Activated CD4-positive, alpha-beta T cell treated with anti-CD3 and anti-CD28 coated beads, Interleukin-10, Interleukin-2, amounts not matched to agents 100 ng/mL and 50 ng/mL, durations not matched to agents 16 hours and 8 hours (primary cell): ENCODE measurements at regions not wholly inside any gene's neighbourhood (a gene's known extent, or its start where the extent isn't known, plus 50 kb on each side); places are given as distances from the start of the nearest gene placed in this dataset.
A peak's percentile ranks its signal among the peaks of the same experiment; 100 is the strongest.

ENCODE experiments used
- DNase-seq: peaks from one replicate; pipeline ENCODE4 v3.0.0-alpha.2; 2020

DNA sequence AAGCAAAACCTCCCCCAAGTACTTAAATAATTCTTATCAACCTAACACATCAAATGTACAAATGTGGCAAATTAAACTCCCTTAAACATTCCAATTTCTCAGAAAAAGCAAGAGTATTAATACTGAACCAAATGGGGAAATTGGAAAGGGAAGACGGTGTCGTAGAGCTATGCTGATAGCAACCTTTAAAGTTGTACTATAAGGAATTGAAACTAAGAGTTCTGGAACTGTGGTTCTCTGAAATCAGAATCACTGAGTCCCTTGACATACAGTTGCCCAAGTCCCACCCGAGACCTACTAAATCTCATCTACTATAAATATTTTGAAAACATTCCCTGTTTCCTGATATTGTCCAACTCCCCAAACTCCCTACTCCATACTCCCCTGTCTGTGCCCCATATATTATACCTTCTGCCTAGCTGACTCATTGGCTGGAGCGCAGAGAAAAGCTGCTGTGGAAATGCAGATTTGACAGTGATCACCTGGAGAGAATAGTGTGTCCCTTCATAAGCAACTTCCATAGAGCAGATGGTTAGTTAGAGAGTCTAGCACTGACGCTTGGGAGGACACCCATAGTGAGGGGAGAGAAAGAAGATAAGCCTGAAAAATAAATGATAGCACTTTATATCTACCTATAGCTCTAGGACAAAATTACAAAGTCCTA lies 51.4 kb upstream of the ITM2B start:
- no peak for DNase-seq

DNA sequence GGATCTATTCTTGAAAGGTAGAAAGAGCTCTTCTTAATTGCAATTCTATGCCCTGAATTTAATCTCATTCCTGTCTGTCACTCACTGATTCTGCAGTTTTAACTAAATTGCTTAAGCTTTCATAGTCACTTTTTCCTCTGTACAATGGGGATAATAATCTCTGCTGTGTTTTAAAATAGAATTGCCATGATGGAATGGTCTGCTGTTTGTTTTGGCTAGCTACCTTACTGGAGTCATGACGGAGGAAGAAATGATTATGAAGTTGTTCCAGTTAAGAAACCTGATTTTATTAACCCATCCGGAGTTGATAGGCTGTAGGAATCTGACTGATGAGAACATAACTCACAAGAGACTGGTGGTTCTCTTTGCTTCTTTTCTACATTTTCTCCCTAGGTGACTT lies 54.9 kb upstream of the ITM2B start:
- no peak for DNase-seq

DNA sequence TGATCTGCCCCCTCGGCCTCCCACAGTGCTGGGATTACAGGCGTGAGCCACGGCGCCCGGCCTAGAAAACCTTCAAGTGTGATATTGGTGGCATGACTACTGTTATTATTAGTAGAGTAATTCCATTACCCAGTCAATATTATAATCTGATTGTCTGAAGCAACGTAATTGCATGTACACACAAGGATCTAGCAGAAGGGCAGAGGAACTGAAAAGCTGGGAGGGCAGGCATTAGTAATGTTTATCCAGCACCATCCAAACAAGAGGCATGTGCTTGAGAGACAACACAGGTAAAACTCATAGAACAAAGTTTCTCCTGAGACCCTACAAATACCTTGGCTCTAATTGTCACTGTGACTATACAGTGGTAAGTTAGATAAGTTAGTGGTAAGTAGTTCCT lies 56.2 kb upstream of the ITM2B start:
- DNase-seq = no peak

DNA sequence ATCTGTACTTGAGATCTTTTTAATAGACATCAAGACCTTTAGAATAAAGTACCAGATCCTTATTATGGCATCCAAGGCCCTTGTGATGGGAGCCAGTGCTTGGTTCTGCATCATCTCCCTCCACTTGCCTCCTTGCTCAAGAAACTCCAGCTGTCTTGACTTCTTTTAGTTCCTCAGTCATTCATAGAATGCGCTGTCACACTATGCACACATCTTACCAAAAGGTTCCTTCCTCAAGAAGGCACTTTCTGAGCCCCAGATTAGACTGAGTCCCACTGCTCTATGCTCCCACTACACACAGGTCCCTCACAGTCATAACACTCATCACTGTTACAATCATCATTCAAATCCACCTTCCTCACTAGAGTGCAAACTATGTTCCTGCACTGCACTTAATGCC lies 57.8 kb upstream of the ITM2B start:
- no peak for DNase-seq

DNA sequence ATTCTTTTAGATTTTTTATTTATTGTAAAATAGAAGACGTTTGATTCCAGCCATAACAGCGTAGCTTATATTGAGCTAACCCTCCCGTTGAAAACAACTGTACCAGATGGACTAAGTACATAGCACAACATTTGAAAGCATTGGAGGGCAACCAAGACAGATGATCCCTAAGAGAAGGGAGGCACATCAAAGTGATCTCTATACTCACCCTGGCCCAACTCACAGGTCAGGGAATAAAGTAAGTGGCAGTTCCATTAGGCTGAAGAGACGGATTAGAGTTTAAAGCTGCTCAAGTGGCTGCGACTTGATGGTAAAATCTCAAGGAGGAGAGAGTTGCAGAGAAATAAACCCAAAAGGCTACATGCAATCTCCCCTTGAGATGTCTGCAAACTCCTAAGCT lies 65.1 kb upstream of the ITM2B start:
- no peak for DNase-seq

DNA sequence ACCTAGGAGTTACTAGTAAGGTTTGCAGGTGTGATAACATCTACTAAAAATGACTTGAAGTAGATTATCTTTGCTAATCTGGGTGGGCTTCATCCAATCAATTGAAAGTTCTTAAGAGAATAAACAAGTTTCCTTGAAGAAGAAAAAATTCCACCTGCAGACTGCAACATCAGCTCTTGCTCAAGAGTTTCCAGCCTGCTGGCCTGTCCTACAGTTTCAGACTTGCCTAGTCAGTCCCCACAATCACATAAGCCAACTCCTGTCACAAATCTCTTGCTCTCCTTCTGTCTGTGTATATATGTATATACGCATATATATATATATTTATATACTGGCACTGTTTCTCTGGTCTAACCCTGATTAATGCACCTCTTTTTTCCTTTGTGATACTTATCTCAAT lies 67.3 kb upstream of the ITM2B start:
- DNase-seq = no peak

DNA sequence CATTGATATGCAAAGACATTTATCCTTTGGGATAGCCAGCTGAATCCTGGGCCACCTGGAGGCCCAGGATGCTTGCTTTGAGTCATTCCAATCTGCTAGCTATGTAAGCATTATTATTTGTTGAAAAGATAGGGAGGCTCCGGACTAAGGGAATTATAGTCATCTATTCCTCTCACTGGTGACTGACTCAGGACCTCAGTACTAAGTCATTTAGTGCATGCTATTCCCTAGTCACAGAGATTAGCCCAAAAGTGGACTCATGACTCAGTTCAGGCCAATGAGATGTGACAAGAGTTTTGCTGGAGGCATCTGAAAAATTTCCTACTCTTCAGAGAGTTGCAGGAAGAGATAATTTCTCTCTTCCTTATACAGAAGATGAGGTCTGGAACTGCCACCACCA lies 67.9 kb upstream of the ITM2B start:
- no peak for DNase-seq

DNA sequence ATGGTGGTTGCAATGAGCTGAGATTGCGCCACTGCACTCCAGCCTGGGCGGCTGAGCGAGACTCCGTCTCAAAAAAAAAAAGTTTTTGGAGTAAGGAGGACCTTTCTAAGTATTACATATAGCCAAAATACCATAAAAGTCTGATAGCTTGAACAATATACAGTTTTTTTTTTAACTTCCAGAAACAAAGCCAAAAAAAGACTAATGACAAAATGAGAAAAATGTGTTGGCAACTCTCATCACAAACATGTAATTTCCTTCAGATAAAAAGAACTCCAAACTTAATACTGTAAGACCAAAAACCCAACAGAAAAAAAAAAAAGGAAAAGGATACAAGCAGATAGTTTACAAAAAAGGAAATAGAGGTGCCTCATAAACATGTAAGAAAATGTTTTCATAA lies 68.2 kb upstream of the MED4 start:
- no peak for DNase-seq

DNA sequence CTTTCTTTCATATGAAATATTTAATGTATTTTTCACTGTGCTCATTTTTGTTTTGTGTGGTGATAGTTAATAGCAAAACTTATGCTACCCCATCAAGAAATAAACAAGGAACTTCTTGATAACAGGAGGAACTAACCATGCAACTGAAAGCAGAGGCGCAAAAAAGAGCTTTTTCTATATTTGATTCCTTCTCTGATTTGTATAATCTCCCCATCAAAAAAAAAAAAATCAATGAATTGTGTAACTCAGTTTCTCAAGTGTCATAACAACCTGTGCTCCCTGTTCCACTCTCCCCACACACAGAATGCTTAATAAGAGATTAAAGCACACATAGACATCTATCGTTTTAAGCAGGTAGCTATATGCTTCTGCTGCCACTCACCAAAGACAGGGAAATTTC lies 67.3 kb upstream of the MED4 start:
- no peak for DNase-seq

DNA sequence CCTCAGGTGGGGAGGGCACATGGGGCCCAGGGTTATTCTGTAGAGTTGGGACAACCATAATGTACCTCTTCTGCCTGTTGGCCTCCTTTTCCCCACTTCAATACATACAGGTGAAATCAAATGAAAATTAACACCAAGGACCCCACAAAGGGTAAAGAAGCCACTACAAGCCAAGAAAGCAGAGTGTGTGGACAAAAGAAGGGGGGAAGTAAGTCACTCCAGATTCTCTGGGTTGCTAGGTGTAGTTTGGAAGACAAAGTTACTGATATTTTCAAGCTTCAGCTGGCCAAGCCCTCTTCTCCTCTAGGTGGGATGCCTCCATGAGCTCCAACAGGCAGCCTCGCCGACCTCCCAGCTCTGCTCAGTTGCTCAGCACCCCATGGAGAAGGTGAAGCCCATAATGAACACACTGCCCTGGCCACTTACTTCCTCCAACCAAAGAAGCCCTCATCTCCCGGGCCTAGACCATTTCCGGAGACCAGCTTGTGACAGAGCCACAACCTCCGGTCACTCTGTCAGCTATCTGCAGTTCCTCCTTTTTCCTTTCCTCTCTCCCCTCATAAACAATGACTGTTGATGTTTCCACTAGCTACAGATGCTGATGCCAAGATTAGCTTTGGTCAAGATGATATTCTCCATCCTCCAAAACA lies 66.8 kb upstream of the MED4 start:
- DNase-seq = no peak

DNA sequence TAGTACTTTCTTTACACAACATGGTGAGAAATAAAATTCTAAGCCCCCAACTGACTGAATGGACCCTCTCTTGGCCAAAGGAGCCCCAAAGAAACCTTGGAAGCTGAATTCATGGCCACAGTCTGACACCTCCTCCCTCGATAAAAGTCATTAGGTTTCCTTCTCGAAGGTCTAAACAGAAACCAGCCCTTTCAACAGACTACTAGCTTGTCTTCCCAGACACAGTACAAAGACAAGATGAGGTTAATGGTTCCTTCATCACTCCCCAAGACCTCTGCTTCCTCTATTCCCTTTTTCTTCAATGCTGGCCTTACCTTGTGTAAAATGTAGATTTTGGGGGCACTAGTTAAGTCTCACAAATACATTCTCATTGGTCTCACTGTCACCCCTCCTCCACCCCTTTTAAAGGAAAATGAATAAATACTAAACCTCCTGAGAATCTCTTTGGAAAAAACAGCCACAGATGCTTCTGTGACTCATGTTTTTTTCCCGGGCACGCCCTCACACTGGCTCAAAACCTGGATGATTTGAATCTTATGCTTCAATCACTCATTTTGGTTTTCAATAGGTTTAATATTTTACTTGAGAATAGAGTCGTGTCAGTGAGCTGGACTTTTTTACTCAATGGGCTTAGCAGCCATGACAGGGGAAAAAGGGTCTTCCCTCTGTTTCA lies 65.8 kb upstream of the MED4 start:
- no peak for DNase-seq

DNA sequence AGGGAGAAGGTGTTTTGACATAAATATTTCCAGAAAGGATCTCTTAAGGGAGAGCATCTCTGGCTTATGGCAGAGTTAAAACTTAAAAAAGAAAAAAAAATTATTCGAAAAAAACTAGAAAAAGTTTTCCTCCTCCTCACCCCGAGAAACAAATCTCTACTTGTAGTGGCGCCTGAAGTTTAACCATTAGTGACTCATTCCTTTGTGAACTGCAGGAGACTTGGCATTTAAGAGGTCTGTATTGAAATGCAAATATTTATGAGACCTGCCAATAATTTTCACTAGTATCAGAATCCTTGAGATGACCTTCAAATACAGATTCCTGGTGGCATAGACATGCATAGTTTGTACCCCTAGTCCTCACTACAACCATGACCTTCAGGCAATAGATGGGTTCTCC lies 64.9 kb upstream of the MED4 start:
- no peak for DNase-seq

DNA sequence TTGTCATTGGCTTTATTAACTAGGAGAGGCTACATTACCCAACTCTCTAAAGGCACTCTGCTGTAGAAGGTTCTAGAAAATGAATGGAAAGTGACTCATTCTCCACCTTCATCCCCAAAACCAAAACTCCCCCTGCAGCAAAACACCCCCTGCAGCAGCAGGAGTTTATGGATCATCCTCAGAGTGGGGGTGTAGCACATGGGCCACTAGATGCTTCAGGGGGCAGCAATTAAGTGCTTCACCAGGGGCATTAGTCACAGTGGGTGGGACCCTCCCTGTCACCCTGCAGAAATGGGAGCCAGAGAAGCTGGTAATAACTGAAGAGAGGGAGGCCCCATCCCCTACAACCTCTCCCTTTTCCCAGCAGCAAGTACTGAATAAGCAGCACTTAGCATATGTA lies 64.5 kb upstream of the MED4 start:
- no peak for DNase-seq

DNA sequence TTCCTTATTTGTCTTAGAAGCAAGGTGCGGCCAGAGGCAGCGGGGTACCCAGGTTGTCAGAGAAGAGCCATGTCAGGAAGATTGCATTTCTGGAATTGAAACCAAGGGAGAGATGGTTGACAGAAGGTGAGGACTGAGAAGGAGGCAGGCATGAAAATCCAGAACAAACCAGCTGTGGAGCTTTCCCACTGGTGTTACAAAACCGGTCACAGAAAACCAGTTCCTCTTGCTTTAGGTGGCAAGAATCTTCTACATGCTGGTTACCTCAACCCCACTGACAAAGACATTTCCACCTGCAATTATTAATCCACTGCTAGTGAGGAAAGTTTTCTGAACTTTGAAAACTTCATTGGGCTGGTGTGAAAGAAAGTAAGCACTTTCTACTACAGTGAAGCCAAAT lies 64.0 kb upstream of the MED4 start:
- DNase-seq = no peak

DNA sequence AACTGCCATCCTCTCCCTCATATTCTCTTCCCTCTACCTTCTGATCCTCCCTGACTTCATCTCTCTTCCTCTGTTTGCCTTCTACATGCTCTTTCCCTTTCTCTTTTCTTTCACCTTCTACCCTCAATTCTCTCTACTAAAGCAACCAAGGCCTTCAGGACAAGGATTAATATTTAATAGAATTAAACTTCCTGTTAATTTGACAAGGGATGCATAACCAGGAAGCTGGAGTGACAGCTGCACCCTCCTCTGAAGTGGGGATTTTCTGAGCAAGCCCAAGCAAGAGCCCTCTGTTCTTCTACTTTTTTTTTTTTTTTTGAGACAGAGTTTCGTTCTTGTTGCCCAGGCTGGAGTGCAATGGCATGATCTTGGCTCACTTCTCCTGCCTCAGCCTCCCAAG lies 63.4 kb upstream of the MED4 start:
- no peak for DNase-seq

DNA sequence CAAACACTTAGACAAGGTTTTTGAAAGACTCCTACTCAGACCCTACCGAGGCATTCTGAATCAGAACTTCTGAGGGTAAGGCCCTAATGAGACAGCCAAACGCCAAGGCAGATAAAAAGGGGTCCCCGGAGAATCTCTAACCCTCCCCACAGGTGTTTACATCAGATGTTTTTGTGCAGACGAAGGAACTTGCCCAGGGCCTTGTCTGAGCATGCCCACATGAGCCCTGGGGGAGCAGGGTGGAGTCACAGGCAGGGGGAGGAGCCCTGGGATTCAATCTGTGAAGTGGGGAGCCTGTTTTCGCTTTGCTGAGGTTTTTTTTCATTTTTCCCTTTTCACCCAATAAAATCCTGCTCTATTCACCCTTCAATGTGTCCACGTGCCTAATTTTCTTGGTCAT lies 61.6 kb upstream of the MED4 start:
- DNase-seq = peak; percentile 71

DNA sequence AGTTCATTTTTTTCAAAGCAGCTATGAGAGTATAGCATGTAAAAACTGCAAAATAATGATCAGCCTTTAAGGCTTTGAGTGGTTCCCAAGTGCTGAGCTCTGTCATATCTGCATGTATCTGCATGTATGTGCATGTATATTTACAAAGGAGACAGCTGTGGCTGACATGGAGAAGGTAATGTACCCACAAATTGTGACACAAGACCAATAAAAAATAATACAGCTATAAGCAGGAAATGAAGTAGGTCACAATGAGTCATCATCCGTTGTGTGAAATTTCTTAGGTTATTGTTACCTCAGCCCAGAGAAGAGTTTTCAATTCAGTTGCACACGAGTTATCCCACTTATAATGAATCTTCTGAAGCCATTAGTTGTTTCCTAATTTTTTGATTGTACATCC lies 60.9 kb upstream of the MED4 start:
- peak; percentile 76 for DNase-seq

DNA sequence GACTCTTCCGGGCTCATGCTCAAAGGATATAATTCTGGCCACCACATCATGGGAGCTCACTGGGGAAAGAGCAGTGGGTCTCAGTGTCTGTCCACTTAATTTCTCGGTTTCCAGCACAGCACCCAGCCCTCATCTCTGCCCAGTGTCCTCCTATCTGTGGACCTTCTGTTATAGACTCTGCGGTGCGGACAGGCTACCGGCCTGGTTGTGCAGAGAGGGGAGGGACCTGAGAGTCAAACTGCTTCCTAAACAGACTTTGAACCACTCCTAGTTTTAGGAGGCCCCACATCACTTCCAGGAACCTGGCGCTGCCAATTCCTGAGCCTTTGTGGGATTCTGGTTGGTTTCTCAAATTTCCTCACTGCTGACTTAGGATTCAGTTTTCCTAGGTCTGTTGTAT lies 59.8 kb upstream of the MED4 start:
- no peak for DNase-seq

DNA sequence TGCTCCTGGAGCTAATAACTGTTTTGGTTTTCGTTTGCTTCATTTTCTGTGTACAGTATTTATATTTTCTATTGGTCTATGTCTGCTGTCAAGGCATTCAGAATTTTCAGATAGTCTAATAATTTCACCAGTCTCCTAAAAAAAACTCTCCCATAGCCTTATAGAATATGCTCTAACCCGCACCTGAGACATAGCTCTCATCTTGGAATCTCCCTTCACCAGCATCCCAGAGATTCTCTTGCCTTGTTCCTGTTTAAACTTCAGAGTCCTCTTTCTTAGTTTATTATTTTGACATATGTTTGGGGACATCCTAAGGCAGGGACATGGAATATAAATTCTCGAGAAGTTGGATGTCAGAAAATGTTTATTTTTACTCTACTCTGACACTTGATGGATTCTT lies 58.3 kb upstream of the MED4 start:
- no peak for DNase-seq

DNA sequence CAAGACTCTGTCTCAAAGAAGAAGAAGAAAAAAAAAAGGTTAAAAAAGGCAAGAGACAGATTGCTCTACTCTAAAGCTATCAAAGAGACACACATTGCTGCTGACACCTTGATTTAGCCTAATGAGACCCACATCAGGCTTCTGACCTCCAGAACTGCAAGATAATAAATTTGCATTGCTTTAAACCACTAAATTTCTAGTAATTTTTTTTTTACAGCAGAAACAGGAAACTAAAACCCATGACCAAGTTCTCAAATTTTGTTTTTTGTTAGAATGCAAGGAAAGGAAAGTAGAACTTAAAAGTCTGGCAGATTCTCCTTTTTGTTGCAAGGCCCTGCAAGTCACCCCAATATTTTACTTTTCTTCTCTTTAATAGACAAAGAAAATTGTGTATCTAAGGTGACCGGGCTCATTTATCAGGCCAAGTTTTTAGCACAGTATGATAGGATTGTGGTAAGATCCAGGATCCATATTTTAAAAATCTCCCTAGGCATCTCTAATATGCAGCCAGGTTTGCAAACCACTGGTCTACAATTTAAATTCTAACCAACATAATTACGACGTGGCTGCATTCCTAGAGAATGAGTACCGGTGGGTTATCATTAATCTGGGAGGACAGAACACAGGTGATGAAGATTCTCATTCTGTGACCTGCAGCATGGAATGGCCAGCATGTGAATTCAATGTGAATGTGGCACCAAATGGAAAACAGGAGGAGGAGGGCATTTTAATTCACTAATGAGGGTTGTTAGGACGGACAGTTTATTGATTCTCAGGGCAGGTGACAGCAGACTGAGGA lies 56.7 kb upstream of the MED4 start:
- no peak for DNase-seq

DNA sequence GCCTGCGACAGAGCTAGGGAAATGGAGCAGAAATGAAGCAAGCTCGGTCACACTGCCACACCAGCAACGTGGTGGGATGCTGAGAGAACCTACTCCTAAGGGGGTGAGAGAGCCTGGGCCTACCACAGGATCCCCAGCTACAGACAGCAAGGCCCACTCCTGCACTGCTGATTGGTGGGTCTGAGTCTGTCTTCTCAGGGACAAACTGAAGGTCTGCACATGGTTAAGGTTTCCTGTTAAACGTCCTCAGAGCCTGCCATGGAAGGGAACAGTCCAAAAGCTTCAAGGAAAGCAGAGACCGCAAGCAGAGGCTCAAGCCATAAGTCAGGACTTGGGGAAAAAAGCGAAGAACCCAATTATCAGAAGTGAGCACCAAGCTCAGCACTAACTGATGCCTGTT lies 53.5 kb upstream of the MED4 start:
- no peak for DNase-seq

DNA sequence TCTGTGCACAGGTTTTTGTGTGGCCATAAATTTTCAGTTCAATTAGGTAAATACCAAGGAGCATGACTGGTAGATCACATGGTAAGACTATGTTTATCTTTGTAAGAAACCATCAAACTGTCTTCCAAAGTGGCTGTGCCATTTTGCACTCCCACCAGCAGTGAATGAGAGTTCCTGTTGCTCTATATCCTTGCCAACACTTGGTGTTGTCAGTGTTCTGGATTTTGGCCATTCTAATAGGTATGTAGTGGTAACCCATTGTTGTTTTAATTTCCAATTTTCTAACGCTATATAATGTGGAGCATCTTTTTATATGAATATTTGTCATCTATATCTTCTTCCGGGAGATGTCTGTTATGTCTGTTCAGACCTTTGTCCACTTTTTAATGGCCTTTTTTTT lies 51.7 kb upstream of the MED4 start:
- DNase-seq = no peak

DNA sequence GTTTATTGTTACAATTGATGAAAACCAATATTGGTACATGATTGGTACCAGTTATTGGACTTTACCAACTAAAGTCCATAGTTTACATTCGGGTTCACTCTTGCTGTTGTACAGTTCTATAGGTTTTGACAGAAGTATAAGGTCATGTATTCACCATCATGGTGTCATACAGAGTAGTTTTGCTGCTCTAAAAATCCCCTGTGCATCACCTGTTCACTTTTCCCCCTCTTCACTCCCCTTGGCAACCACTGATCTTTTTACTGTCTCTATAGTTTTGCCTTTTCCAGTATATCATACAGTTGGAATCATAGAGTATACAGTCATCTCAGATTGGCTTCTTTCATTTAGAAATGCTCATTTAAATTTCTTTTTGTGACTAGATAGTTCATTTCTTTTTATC lies 51.2 kb upstream of the MED4 start:
- DNase-seq = no peak
